SW 1271 (cell line): ENCODE measurements at regions not wholly inside any gene's neighbourhood (a gene's known extent, or its start where the extent isn't known, plus 50 kb on each side); places are given as distances from the start of the nearest gene placed in this dataset.
"Not testable (repeated sequence)": the region's sequence is repeated elsewhere in the genome, so short reads cannot be mapped to it uniquely, and the experiment has no call there.

Source experiments
- DNase-seq, 2 experiments: peaks; one replicate each; lab custom pipeline; 2025; lab: John Stamatoyannopoulos, UW

DNA sequence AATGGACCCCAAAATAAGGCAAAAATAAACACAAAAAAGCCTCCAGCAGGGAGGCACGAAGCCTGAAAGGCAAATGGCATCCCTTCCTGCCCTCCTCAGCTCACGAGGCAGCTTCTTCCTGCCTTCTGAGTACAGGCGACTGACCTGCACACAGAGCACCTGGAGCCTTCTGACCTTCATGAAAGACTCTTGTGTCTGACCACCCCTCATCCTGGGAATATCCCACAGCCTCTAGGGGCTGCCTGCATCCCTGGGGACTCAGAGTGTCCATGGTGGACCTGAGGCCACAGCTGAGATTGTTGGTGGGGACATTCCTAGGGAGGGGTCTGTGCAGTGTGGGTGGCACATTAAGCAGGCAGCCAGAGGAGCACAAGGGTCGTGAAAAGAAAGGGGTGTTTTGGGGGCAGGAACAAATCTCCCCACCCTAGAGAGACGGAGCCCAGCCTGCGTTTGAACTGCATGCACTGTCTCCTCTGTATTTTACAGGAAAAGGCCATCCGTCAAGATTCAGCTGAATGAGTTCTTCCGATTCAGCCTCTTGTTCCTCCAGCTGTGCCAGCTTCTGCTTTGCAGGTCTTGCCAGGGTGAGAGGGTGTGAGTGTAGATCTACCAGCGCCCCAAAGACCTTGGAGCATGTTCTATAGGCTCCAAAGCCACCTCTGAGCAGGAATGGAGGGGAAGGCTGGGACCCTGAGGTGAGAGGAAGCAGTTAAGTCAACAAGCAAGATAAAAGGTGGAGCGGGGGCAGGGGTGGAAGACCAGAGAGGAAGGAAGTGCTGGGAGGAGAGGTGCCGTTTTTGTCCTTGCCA lies 80.4 kb upstream of the MEF2A start:
- DNase-seq, result no peak

DNA sequence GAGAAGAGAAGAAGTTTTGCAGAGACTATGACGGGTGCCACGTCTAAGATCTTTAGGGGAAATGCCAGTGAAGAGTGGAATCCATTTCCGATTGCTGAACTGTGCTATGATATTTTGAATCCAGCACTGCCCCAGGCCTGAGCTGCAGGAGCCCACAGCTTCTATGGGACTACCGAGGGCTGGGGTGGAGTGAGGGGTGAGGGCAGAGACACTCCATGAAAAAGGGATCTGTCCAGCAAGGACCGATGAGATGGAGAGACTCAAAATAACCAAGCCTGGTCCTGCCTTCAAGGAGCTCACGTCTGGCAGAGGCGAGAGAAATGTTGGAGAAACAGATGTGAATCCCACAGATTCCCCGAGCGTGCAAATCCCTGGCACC lies 79.8 kb upstream of the MEF2A start:
- no peak for DNase-seq

DNA sequence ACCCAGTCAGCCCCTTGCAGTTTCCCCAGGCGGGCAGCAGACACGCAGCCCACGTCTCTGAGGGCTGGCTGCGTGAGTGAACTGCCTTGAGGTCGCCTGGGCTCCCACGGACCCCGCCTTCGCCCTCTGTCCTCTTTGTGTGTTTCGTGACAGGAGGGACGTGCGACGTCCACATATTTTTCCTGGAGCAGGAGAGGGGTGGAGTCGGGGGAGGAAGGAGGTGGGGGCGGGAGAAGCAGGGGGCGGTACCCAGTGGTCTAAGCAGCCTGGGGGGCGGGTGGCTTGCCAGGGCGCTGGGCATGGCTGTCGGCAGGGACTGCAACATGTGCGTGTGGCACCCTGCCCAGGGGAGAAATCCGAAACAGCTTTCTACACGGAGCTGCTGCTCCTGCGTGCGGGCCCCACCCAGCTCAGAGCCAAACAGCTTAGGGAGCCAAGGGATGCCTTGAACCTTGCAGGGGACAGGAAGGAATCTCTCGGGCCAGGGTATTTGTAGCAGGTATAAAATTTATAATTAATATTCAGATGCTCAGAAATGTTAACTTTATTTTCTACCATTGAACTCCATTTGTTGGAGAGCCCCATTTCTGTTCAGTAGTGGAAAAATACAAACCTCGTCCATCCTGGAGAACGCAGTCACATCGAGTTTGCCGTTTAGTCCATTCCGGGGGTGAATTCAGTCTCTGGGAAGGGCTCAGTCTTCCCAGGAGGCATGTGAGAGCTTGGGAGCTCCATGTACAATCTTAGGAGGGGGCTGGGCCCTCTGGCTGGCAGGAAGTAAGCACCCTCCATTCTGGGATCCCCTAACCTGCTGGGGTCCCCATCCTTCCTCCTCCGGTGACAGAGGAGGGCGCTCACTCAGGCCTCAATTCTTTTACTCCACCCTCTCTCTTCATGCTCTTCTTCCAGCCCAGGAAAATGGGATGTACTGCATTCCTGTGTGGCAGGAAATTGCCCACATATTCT lies 79.1 kb upstream of the MEF2A start:
- DNase-seq, result no peak

DNA sequence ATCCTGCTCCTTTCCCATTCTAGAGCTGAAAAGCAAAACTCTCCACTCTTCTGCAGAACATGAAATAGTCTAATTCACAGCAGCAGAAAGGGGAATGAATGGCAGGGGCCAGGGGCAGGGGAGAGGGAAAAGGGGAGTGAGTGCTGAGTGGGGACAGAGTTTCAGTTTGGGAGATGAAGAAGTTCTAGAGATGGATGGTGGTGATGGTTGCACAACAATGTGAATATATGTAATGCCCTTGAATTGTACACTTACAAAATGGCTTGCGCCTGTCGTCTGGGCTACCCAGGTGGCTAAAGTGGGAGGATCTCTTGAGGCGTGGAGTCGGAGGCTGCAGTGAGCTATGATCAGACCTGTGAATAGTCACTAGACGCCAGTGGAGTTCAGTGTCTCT lies 78.5 kb upstream of the MEF2A start:
- no peak for DNase-seq

DNA sequence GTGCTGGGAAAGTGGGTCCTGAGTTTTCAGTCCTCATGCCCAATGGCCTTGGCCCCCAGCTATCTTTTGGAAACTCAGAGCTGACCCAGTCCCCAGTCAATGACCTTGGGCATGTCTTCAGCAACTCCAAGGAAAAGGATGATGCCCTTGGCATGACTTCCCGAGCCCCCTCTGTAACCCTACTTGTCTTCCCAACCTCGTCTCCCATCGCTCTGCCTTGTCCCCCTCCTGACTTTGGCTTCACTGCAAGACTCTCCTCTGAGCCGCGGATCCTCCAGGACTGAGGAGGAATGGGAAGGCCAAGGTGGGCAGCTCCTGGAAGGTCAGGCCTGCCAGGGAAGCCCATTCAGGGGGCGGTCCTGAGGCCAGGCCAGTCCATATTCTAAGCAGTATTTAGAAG lies 73.5 kb upstream of the MEF2A start:
- no peak for DNase-seq

DNA sequence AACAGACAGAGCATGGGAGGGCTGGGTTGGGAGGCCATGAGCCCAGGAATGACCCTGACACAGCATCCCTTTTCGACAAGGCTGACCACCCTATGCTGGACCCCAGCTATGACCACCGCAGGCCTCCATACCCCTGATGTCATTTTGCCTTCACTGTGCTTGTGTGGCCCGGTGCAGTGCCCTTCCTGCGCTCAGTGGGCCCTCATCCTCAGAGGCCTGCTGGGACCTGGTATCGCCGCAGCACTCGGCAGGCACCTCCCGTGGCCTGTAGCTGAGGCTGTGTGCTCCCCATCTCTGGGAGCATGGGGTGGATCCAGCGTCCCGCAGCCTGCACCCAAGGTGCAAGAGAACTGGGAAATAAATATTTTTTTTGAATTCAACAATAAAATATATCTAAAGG lies 73.1 kb upstream of the MEF2A start:
- no peak for DNase-seq

DNA sequence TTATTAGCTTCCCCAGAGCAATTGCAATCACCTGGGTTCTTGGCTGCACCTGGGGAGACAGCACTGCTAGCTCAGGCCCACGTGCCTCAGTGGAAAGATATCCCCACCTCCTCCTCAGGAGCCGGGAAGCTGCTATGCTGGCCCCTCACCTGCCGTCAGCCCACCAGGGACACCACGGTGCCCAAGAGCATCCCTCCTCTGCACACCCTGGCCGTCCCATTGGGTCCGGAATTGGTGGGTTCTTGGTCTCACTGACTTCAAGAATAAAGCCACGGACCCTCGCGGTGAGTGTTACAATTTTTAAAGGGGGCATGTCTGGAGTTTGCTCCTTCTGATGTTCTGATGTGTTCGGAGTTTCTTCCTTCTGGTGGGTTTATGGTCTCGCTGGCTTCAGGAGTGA lies 72.3 kb upstream of the MEF2A start:
- DNase-seq, result no peak

DNA sequence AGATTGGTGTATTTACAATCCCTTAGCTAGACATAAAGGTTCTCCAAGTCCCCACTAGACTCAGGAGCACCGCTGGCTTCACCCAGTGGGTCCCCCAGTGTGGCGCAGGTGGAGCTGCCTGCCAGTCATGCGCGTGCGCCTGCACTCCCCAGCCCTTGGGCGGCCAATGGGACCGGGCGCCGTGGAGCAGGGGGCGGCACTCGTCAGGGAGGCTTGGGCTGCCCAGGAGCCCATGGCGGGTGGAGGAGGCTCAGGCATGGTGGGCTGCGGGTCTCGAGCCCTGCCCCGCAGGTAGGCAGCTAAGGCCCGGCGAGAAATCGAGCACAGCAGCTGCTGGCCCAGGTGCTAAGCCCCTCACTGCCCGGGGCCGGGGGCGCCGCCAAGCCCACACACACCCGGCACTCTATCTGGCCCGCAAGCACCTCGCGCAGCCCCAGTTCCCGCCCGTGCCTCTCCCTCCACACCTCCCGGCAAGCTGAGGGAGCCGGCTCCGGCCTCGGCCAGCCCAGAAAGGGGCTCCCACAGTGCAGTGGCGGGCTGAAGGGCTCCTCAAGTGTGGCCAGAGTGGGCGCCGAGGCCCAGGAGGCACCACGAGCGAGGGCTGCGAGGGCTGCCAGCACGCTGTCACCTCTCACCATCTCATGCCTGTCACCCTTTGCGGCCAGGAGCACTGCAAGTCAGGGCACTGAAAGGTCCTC lies 71.1 kb upstream of the MEF2A start:
- DNase-seq, result not testable (repeated sequence)

DNA sequence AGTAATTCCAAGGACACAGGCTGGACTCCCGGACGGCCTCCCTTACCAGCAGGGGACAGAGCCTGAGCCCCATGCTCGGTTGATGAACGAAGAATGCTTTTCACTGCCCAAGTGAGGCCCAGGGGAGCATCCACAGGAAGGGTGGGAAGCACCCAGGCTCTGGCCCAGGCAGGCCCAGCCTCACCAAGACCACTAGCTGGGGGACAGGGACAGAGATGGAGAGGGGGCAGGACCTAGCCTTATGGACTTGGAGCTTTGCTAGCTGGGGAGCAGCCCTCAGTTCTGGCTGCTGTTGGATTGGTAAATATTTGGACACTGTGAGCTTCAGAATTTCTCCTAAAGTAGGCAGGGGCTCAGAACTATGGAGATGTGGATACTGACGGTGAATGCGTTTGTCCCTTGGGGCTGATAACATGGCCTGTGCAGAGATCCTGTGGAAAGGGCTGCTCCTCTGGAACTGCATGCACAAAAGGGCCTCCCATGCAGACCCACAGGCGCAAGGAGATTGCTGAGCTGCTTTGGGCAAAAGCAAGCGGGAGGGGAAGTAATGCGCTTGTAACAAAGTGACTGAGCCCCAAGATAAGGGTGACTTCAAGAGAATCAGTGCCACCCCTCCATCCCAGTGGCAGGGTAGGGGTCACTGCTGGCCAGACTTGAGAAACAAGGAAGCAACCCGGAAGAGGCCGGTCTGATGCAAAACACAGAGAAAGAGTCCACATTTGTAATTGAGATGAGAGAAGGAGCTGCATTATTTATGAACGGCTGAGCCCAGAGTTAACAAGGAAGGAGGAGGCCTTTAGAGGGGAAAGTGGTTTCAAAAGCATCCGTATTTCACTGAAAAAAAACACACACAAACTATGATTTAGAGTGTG lies 70.1 kb upstream of the MEF2A start:
- DNase-seq, result no peak

DNA sequence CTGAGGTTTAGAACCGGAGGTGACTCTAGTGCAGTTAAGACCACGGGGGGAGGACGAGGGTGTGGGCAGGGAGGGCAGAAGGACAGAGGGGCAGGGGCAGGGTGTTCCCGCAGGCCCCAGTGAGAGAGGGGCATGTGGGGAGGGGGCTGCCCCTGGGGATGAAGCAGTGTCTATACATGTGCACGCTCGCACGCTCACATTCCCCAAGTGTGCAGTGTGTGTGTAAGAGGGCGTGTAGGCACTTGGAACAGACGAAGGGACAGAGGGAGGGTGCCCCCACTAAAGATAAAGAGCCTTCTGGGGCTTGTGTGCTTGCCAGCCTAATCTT lies 69.5 kb upstream of the MEF2A start:
- DNase-seq, result no peak

DNA sequence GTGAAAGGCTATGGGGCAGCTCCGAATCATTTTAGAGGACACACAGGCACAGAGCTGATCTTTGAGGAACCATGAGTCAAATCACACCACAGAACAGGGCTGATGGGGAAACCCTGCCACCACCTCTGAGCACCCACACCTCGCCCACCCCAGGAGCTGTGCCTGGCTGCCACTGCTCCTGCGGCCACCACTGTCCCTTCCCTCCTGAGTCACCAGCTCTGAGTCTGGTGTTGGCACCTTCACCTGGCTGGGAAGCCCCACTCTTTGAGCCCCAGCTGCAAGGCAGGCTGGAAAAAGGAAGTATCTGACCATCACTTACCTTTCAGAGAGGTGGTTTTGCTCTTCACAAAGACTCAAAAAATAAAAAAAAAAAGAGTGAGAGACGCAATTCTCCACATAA lies 63.6 kb upstream of the MEF2A start:
- DNase-seq, result no peak

DNA sequence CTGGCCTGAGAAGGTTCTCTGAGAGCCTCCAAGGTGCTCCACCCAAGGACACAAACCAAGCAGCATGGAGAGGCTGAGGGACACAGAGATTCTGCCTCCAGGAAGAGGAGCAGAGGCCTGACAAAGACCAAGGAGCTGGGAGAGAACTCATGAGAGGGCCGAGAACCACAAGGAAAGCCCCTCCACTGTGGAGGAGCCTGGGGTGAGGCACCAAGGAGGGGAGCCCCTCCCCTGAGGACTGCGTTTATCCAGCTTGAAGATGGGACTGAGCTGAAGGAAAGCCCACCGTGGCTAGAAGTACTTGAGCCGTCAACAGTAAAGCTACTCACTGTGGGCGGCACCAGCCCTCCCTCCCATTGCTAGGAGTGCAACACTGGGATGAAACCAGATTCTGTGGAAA lies 63.1 kb upstream of the MEF2A start:
- no peak for DNase-seq

DNA sequence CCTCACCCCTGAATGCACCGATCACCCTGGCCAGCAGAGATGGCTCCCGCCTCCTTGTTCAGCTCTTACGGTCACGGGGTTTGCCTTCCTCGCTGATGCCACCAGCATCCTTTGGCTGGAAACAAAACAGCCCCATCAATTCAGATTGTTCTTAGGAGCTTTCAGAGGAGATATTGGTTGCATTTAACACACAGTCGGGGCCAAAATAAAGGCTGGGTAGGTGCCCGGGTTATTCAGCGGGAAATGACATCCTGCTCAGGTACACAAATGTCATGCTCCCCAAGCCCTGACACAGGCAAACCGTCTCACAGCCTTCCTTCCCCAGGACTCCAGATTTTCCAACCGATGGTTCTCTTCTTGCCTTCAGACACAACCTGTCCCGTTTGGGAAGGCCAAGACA lies 62.4 kb upstream of the MEF2A start:
- DNase-seq, result no peak

DNA sequence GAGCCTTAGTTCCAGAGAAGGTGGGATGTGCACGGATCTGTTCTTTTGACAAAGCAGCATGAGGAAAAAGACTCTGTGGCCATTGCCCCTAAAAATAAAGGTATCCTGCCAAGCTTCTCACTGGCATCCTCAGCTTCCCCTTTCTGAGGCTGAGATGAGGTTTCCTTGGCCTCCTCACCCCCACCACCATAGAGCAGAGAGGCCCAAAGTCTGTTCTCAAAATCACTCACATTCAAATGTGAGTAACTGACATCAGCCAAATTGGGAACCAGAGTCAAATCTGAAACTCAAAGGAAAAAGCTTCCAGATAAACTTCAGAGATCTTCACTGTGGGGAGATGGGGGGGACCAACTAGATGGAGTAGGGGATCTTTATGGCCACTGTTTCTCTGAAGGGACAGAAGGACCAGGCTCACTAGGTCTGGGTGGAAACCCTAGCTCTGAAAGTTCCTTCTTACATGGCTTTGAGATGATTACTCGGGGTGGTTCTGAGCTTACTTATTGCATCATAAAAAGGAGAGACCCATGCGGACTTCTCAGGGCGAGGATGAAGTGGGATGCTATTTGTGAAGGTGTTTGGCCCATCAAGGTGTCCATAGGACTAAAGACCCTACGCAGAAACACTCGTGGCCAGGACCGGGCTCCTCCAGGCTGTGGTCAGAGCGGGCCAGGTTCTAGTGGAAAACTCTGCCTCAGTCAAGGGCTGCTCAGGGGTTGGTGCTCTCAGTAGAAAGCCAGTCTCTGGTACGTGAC lies 61.5 kb upstream of the MEF2A start:
- no peak for DNase-seq

DNA sequence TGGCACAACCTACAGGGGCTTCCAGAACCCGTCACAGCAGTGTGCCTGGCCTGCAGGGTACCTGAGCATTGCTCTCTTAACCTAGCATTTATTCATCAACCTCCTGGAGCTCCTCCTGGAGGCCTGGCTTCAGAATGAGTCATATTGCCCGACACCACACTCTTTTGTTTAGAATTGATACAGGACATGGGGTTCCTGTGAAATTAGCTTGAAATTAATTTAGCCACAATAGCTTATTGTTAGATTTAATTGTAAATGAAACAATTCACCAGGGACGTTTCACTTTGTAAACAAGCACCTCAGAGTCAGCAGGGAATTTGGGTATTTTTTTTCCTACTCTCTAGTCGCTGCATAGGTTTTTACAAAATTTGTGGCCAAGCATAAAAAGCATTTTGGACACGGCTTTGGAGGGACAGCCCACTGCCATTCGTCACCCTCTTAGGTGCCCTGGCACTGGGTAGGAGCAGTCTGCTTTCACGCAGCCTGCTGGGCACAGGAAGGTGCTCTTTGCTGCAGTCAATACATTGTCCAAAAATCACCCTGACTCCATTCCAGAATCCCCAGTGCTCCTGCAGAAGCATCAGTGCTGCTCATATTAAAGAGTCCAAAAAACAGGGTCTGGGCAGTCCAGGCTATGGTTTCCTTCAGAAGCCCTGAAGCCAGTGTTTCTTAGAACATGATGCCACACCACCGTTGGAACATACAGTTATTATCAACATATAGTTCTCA lies 60.8 kb upstream of the MEF2A start:
- no peak for DNase-seq

DNA sequence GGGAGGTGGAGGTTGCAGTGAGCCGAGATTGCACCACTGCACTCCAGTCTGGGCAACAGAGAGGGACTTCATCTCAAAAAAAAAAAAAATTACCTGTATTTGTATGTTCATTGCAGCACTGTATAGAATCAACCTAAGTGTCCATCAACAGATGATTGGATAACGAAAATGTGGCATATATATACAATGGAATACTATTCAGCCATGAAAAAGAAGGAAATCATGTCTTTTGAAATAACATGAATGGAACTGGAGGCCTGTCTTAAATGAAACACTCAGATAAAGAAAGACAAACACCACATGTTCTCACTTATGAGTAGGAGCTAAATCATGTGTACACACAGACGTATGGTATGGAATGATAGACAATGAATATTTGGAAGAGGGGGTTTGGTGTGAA lies 59.4 kb upstream of the MEF2A start:
- no peak for DNase-seq

DNA sequence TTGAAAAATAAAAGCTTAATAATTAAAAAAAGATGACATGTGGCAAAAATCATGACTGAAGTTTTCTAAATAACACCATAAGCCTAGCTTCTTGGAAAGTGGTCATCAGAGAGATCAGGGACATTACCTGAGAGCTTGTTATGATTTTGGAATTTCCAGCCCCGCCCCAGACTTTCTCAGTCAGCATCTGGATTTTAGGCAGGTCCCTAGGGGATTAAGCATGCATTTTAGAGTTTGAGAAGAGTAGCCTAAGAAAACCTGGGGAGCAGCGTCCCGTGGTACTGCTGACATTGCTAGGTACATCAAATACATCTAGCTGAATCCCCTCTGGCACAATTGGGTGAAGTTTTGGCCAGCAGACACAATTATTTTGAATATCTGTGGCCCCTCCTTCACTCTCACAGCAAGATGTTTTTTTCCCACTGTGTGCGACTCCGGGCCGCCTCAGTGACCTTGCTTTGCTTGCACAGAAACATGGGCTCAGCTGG lies 58.7 kb upstream of the MEF2A start:
- DNase-seq, result no peak

DNA sequence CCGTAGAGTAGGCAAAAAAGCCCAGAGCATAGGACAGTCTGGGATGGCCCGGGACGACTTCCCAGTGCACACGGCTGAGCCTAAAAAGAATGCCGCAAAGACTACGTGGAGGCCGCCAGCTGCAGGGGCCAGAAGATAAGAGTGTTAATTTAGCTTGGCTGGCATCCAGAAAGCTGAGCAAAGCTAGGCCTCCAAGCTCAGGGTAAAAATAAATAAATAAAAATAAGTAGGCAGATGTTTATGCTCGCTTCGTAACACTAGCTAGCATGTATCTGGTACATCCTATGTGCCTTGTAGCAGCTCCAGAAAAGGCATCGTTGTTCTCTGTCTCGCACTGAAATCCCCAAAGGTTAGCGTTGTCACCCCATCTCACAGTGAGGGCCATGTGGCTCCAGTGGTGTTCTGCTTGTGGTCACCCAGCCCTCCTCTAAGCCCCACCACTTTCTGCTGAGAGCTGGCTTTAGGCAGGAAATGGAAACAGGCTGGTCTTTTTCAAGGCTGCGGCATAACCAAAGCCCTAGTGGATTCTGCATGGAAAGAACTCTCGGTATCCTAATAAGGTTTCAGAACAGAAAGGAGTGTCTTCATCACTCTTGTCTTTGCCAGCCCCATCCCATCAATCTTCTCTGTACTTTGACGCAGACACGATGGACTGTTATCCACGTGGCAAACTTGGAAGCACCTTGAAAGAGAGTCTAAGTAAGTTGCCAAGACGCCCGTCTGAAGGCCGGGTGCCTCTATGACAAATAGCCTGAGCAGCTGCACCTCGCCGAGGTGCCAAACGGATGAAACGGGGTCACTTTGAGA lies 58.1 kb upstream of the MEF2A start:
- DNase-seq, result no peak

DNA sequence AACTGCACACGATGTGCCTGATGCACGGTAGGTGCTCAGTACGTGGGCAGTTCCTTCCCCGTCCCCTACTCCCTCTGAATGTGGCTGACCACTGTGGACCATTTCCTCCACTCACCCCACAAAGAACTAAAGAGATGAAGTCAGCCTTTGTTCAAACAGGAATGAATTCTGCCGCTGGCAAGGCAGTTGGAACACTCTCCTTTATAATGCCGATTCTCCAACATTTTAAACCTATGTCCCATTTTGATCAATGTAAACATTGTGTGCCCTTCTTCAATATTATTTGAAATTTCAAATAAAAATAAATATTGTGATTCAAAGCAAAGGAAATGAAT lies 57.5 kb upstream of the MEF2A start:
- DNase-seq, result no peak

DNA sequence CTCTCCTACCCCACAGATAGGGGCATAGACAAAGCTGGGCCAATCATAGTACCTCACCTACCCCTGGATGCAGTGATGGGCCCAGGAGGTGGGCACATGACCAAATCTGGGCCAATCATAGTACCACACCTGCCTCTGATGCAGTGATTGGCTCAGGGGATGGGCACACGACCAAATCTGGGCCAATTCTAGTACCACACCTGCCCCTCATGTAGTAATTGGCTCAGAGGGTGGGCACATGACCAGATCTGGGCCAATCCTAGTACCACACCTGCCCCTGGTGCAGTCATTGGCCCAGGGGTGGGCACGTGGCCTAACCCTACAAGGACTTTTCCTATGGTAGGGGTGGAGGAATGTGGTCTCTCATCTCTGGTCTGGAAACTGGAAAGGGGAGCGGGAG lies 56.9 kb upstream of the MEF2A start:
- no peak for DNase-seq
